ENCODE measurements at regions not wholly inside any gene's neighbourhood (a gene's known extent, or its start where the extent isn't known, plus 50 kb on each side); places are given as distances from the start of the nearest gene placed in this dataset.

GRCh38 chr21:38126666-38127303, 130.0 kb upstream of the KCNJ15 start:
- peak in 1 of 2 donors; percentile 22 for DNase-seq
- no peak for TF ChIP-seq POLR2A (IDR thresholded peaks at IDR 0.05)
- peak in 4 of 5 experiments; percentile 39 to 60 (median 44) for TF ChIP-seq CTCF (IDR thresholded peaks at IDR 0.05 in 4 of 5, conservative IDR thresholded peaks at IDR 0.05 in 1 of 5)
- H3K4me1 ChIP-seq = no peaks in the 10 kb centered on the region
- H3K27me3 ChIP-seq = no peaks in the 10 kb centered on the region
- peak in 1 of 2 donors; percentile 70 for ATAC-seq
- no peaks in the 10 kb centered on the region for H3K9me3 ChIP-seq
- in situ Hi-C loops (cut with MboI; ENCODE audit: low sequenced_read_pairs in 4 of 4) (loop anchor here in 3 of 4 donors (25.0 kb wide), 2 partner anchors 414 to 439 kb away; no protein-coding TSS in a partner anchor), intact Hi-C loops (cut with DNase I; ENCODE audit: low total_unique reads) (loop anchor here (5.0 kb wide), 1 partner anchor 414 kb away; no protein-coding TSS in a partner anchor)
- H3K36me3 ChIP-seq = no peaks in the 10 kb centered on the region
- H3K4me3 ChIP-seq = no peak overlapping the region
- H3K27ac ChIP-seq = no peak overlapping the region

GRCh38 chr21:38129711-38130110, 127.1 kb upstream of the KCNJ15 start:
- Histone ChIP-seq H3K27ac (no peak overlapping the region), H3K27me3 (no peaks in the 10 kb centered on the region), H3K9me3 (no peaks in the 10 kb centered on the region), H3K36me3 (no peaks in the 10 kb centered on the region), H3K4me1 (no peaks in the 10 kb centered on the region), H3K4me3 (no peak overlapping the region)
- DNase-seq (no peak), ATAC-seq (no peak)
- in situ Hi-C loops (cut with MboI; ENCODE audit: low sequenced_read_pairs in 4 of 4) (loop anchor here in 3 of 4 donors (25.0 kb wide), 2 partner anchors 417 to 442 kb away; no protein-coding TSS in a partner anchor), intact Hi-C loops (cut with DNase I; ENCODE audit: low total_unique reads) (loop anchor here (5.0 kb wide), 1 partner anchor 417 kb away; no protein-coding TSS in a partner anchor)
- no peak for TF ChIP-seq CTCF (IDR thresholded peaks at IDR 0.05 in 4 of 5, conservative IDR thresholded peaks at IDR 0.05 in 1 of 5)
- no peak for TF ChIP-seq POLR2A (IDR thresholded peaks at IDR 0.05)

GRCh38 chr21:38133240-38133639, 123.6 kb upstream of the KCNJ15 start:
- intact Hi-C loops (cut with DNase I; ENCODE audit: low total_unique reads) = no loop called here
- Histone ChIP-seq H3K36me3 (no peaks in the 10 kb centered on the region), H3K27ac (no peak overlapping the region), H3K27me3 (no peaks in the 10 kb centered on the region), H3K4me1 (no peaks in the 10 kb centered on the region), H3K4me3 (no peak overlapping the region), H3K9me3 (no peaks in the 10 kb centered on the region)
- DNase-seq (no peak), ATAC-seq (no peak)
- in situ Hi-C loops (cut with MboI; ENCODE audit: low sequenced_read_pairs in 4 of 4) = loop anchor here in 3 of 4 donors (25.0 kb wide), 2 partner anchors 421 to 446 kb away; no protein-coding TSS in a partner anchor
- no peak for TF ChIP-seq CTCF (IDR thresholded peaks at IDR 0.05 in 4 of 5, conservative IDR thresholded peaks at IDR 0.05 in 1 of 5)
- TF ChIP-seq POLR2A (IDR thresholded peaks at IDR 0.05) = no peak

GRCh38 chr21:38134084-38134873, 122.5 kb upstream of the KCNJ15 start:
- H3K9me3 ChIP-seq = no peaks in the 10 kb centered on the region
- intact Hi-C loops (cut with DNase I; ENCODE audit: low total_unique reads) = no loop called here
- no peak overlapping the region for H3K27ac ChIP-seq
- H3K36me3 ChIP-seq = no peaks in the 10 kb centered on the region
- TF ChIP-seq POLR2A (IDR thresholded peaks at IDR 0.05) = no peak
- no peak for TF ChIP-seq CTCF (IDR thresholded peaks at IDR 0.05 in 4 of 5, conservative IDR thresholded peaks at IDR 0.05 in 1 of 5)
- DNase-seq (no peak), ATAC-seq (no peak)
- in situ Hi-C loops (cut with MboI; ENCODE audit: low sequenced_read_pairs in 4 of 4) = loop anchor here in 3 of 4 donors (25.0 kb wide), 2 partner anchors 422 to 447 kb away; no protein-coding TSS in a partner anchor
- no peaks in the 10 kb centered on the region for H3K4me1 ChIP-seq
- H3K27me3 ChIP-seq = no peaks in the 10 kb centered on the region
- H3K4me3 ChIP-seq = no peak overlapping the region

All from gastrocnemius medialis (tissue), 4 donors.